GM19351 (cell line): ENCODE measurements at regions not wholly inside any gene's neighbourhood (a gene's known extent, or its start where the extent isn't known, plus 50 kb on each side); places are given as distances from the start of the nearest gene placed in this dataset.

Experiments used
- ATAC-seq: cut with Tn5 transposase; IDR thresholded peaks from one replicate; pipeline ENCODE4 v1.9.1; 2021; ENCODE audit warnings: mild to moderate bottlenecking, moderate library complexity; ENCODE audit not compliant: unreplicated experiment

- no peak for ATAC-seq
Observed at GRCh38 chr9:68644831-68645230, 60.2 kb upstream of the PIP5K1B start.

GRCh38 chr9:68648164-68648563 lies 56.9 kb upstream of the PIP5K1B start:
- ATAC-seq, result no peak

- no peak for ATAC-seq
Observed at GRCh38 chr9:68648971-68649370, 56.1 kb upstream of the PIP5K1B start.

- ATAC-seq, result no peak
Observed at GRCh38 chr9:68651280-68651893, 53.7 kb upstream of the PIP5K1B start.

- peak; percentile 87 for ATAC-seq
Observed at GRCh38 chr9:68653141-68653595, 51.9 kb upstream of the PIP5K1B start.

GRCh38 chr9:68654075-68654474 lies 51.0 kb upstream of the PIP5K1B start:
- no peak for ATAC-seq
